Stimulated activated CD4-positive, alpha-beta T cell treated with anti-CD3 and anti-CD28 coated beads, Interleukin-2, amount 100 ng/mL, for 48 hours (primary cell): ENCODE measurements at regions not wholly inside any gene's neighbourhood (a gene's known extent, or its start where the extent isn't known, plus 50 kb on each side); places are given as distances from the start of the nearest gene placed in this dataset.

Experiments used
- DNase-seq, 2 donors: peaks; one replicate each; pipeline ENCODE4 v3.0.0-alpha.2; 2020

DNA sequence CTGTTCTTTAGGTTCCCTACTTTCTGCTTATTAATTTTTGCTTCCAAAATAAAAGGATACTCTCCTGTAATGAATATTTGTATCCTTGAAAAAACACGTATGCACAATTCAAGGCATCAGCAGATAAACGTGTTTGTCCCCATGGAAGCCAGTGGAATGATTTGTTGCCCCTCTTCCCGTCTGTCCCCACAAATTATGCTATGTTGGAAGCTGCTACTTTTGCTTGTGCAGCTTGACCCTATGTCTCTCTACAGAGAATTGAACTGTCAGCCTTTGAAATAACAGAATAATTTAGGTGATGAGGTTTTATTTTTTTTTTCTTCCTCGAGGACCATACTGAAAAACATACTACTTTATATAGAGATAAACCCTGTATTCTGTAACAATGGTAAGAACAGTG is 401.5 kb upstream of the GOLIM4 start:
- no peak for DNase-seq

DNA sequence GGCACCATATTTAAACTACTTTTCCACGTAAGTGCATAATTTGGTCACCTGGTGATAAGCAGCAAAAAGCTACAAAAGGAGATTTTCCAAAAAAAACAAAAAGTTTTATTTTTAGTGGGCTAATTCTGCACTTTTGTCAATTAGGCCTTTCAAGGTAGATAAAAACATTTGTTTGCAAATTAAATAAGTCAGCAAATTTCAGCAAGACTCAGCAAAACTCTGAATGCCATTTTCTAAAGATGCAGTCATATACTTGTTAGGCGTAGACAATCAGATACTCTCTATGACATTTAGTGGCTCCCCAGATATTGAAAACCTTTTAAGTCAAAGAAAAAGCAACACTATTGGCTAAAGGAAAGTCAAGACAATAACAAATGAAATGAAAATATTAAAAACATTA is 400.2 kb upstream of the GOLIM4 start:
- no peak for DNase-seq

DNA sequence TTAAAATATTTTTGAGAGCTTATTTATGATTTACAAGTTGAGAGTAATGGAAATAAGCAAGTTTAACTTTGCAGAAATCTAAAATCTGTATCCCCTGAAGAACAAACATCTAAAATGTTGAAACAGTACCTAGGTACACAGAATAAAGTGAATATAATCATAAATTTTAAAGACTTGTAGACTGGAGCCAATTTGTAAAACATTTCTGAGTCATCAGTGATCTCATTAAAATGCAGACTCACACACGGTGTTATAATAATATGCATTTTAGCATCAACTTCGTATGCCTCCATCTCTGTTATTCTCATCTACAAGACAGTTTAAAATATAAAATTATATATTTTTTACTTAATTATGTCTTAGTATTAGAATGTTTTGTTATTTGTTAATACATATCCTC is 399.5 kb upstream of the GOLIM4 start:
- no peak for DNase-seq

DNA sequence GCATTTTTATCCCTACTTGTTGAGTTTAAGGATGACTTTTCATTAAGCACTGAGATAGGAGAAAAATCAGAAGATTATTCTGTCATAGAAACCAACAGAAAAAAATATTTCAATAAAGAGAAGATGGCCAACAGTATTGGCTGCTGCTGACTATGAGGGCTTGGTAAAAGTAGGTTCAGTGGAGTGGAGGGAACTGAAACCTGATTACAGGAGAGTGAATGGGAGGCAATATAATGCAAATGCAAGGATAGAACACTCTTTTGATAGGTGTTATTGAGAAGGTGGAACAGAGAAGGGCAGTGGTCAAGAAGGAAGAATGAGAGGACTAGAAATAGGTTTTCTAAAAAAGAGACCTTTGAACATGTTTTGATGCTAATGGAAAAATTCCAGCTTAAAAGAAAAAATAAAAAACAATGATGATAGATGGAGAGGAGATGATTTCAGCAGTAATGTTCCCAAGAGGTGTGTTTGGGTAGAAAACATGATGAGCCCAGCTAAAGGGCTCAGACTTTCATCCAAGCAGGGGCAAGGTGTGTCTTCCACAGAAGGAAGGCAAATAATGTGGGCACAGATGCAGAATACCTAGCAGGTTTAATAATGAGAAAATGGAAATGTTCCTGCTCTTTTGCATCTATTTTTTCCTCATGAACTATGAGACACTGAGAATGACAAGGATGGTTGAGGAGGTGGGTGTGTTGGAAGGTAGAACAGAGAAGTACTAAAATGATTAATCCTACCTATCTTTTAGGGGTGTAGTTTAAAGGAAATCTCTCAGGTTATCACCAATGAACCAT is 397.9 kb upstream of the GOLIM4 start:
- DNase-seq = no peak

DNA sequence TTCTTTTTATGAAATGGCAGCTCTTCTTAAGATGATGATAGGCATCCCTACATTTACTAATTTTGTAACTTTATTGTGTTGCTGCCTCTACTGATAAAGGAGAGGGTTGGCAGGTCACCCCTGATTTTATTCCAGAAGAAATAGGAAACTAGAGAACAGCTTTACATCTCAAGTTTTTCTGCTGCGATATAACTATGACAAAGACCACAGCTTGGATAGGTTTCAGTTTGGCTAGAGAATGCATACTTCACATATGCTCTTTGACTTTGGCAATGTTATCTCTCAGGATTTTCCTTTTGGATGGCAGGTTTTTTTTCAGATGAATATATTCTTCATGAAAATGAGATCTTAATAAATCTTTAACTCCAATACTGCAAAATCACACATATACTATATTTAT is 395.3 kb upstream of the GOLIM4 start:
- DNase-seq = no peak

DNA sequence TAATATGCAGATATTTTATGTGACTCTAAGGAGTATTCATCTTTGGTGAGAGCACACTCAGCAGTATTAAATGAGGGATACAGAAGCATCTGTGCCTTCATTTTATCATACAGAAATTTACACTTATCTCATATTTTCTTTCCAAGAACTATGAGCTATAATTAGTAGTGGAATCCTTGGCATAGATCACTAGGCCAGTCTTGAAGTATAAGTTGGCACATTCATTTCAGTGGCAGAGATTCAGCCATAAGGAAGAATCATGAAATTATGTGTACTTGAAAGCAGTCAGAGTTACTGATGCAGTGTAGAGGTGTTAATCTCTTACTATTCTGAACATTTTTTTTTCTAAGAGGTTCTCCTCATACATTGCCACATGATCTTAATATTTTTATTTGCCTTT is 393.6 kb upstream of the GOLIM4 start:
- no peak for DNase-seq

DNA sequence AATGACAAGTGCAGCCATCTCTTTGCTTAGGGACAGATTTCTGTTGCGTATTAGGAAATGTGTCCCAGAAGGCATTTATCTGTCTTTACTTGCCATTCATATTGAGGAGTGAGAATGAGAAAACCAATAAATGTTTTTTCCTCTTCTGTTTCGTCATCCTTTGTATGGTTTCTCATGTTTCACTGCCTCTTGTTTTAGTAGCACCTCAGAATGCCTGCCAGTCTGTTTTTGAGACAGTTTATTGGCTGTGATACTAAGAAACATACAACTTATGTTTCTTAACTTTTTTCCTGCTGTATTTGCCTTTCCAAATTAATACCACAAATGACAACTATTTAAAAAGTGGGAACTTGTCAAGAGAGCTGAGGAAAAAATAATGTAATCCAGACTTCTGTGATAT is 390.2 kb upstream of the GOLIM4 start:
- no peak for DNase-seq

DNA sequence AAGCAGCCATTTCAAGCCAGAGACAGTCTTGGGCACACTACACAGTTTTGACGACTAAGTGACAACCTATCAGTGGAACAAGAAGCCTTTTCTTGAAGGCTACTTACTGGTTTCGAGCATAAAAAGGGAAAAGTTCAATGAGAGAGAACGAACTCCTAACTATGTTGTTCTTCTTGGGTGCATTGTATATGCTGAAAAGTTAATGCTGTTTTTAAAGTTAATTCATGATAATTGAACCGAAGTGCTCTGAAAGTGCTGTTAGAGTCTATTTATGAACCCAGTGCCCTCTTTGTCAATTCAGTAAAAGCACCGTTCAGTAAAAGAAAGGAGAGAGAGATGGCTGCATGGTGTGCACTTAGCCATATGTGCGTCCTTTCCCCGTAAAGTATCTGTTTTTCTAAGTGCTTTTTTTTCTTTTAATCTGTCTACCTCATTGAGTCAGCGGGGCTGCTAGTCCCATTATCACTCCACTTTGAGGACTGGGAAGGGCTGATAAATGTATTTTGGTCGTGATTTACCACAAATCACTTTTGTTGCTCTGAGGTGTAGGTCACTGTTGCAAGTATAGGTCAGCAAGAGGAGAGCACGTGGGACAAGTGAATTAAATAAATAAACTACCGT is 380.7 kb upstream of the GOLIM4 start:
- no peak for DNase-seq

DNA sequence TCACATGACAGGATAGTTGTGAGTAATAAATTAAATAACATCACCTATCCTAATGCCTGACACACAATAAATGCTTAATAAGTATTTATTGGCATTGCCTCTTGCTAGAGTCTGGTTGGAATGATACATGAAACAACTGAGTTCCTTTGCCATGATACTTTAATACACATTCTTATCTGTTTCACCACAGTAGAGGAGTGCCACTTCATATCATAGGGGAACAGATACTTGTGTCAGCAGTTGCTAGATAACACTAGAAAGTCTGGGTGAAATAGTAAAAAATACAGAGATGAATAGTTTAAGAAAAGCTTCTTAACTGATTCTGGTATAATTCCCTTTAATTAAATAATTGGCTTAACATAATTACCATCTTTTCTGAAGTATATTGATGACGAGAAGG is 380.0 kb upstream of the GOLIM4 start:
- DNase-seq = no peak

DNA sequence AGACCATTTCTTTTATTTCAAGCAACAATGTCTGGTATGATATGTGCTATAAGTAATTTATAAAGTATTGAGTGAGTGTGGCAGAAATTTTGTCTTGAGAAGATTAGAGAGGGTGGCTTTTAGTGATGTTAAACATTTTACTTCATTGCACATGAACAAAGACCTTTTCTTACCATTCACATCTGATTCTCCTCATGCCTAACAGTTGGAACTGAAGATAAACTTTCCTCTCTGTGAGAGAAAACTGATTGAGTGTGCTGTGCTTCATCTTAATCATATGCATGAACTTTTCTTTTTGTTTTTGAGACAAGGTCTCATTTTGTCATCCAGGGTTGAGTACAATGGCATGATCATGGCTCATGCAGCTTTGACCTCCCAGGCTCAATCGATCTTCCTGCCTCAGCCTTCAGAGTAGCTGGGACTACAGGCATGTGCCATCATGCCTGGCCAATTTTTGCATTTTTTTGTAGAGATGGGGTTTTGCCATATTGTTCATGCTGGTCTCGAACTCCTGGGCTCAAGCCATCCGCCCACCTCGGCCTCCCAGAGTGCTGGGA is 377.7 kb upstream of the GOLIM4 start:
- DNase-seq = no peak

DNA sequence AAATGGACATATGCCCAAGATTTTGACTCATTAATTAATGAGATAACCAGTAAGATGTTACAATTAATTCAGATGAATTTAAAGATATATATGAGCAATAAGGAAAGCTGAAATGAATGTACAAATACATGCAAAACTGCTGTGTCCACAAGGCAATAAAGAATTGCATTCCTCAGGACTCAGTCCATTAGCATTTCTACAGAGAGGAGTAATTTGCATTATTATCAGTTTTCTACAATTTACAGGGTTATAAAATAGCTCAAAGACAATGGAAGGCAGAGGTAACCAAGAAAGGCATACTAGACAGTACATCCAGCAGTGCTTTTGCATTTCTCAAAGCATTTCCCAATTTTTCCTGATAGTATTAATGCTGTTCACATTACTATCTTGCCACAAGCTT is 377.1 kb upstream of the GOLIM4 start:
- no peak for DNase-seq

DNA sequence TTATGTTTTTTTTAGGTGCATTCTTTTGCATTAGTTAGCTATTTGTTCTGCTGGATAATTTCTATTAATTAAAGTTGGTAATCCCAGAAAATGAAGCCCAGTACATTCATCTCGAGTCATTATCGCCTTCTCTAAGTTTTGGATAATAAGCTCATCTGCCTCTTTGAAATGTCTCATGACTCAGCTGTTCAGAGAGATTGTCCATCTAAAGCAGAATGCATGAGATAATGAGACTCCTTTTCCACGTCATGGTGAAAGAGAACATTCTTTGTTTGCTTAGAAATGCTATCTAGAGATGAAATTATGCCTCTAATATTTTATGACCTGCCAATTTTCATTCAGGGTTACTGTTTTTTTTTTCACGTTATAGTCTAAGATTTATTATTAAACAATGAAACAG is 374.7 kb upstream of the GOLIM4 start:
- DNase-seq = no peak

DNA sequence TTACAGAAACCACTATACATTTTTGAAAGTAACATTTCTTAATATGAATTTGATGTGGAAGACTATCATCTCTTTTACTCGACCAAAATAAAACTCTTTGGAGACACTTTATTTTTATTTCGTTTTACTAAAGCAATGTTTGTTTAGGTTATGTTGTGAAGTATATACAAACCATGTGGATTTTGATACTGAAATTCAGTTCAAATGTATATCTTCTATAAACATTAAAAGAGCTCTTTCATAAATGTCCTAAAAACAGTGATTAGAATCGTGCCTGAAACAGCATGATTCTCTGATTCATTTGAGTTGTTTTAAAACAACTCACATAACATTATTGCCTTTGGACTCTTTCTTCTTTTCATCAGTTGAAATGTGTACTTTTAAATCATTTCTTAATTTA is 373.7 kb upstream of the GOLIM4 start:
- DNase-seq = no peak

DNA sequence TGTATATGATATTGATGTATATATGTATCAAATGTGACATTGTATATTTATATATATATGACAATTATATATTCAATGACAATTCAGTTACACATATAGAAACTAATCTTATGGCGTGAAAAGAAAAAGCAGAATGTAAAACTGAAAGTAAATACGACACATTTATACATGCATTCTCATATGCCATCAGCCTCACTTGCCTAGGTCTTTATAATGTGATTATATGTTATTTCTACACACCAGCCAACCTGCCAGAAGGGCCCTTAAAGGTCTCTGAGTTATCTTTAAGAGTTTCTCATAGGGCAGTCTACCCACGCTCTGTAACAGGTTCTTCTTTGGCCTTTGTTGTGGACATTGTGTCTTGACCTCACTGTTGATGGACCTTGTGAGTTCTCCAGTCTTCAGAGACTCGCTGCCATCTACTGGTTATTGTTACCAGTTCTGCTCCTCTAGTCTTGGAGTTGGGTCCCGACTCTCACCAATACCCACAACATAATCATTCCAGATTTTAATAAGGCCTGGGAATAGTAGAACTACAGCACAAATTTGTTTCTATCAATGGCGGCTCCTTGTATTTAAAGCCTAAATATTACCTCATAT is 371.5 kb upstream of the GOLIM4 start:
- no peak for DNase-seq

DNA sequence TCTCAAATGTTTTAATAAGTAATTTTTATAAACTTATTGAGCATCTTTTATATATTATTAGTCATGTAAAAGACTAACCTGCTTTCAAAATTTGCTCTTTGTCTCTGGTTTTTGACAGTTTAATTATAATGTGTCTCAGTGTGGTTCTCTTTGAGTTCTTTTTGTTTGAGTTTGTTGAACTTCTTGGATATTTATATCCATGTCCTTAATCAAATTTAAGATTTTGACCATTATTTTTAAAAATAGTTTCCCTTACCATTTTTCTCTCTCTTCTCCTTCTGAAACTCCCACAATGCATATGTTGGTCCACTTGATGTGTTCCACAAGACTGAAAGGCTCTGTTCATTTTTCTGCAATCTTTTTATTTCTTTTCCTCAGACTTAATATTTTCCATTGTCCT is 366.1 kb upstream of the GOLIM4 start:
- no peak for DNase-seq

DNA sequence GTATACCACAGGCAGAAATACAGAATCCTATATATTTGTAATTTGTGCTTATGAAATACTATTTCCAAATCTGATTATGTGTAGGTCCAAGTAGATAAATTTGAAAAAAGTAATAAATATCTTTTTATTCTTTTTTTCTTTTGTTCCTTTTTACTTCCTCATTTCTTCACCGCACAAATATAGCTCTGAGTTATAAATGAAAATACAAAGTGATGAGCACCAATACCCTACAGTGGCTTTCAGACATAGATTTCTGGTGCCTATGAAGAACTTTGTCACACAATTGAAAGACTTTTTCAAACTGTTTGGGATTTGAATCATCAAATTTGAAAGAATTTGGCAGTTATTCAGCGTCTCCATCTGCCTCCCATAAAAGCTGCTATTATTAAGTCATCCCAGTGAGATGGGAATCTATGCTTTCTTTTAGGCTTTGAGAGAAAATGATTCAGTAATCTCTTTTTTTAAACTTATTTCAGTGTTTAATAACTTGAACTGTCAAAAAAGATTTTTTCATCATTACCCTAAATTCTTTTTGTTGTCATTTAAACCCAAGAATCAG is 363.6 kb upstream of the GOLIM4 start:
- no peak for DNase-seq

DNA sequence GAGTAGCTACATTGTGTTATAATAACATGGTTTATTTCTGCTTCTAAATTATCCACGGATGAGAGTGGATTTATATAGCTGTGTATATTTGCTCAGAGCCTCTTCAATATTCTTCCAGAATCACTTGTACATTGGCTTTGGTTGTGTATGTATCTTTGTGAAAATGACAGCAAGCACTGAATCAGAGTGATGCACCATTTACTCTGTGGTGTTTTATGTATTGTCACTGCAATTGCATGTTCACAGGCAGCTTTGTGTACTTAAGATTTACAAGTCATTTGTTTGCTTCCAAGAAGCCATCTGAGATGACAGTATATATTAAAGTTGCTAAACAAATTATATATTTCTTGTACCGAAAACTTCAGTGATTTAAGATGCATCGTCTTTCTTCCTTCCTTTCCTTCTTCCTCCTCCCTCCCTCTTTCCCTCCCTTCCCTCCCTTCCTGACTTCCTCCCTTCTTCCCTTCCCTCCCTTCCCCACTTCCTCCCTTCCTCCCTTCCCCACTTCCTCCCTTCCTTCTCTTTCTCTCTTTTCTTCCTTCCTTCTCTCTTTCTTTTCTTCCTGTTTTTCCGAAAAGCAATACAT is 362.3 kb upstream of the GOLIM4 start:
- DNase-seq = no peak

DNA sequence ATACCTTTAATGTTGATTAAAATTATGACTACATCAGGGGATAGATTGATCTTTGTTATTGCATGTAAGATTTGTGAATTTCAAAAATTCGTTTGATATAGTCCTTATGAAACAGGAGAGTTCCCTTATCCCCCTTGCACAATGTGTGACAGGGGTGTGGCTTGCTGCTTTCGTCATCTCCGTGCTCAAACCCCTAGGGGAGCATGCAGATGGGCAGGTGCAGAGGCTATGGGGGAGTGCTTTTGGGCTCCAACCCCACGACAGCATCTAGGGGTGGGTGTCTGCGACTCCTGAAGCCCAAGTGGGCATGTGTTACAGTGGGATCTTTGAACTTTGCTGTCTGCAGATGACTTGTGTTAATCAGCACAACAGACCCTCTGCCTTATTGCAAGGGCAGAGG is 360.1 kb upstream of the GOLIM4 start:
- DNase-seq = no peak

DNA sequence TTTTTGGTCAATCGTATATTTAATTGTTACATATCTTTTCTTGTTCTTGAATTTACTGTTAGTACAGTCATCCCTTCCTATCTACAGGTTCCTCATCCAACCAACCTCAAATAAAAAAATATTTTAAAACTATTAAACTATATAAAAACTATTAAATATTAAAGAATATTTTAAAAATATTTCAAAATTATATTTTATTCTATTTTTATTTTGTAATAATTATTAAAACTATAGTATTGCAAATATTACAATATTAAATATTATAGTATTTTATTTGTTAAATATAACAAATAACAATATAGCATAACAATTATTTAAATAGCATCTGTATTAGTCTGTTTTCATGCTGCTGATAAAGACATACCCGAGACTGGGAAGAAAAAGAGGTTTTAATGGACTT is 357.9 kb upstream of the GOLIM4 start:
- DNase-seq = no peak

DNA sequence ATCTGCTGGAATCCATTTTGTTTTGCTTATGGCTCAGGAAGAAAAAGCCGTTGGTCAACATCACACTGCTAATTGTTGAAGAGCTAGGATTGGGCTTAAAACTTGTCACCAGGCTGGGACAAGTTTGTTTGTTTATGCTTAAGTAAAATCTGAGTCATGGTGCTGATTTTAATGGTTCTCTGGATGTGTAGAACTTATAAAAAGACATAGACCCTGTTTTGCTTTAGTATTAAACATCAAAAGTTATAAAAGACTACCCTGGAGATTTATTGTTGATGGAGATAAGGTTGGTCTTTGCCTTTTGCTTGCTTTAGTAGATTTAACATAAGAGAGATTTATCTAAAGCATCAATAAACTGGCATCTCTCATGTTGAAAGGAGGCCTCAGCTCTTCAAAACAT is 348.2 kb upstream of the GOLIM4 start:
- no peak for DNase-seq

DNA sequence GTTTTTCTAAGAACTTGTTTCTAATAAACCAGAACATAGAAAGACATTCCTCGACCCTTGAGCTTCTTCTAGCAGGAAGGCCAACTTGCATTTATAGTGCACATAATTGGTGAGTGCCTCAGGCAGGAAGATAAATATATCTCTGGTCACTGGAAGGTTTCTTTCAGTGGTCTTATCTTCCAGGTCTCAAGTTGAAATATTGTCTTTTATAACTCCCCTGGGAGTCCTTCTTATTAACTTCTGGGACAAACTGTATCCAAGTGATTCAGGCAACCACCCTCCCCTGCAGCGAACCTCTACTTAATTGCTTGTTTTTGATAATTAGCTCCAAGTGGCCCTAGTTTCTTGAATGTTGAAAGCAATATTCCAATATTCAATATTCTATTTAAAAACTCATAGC is 346.8 kb upstream of the GOLIM4 start:
- no peak for DNase-seq

DNA sequence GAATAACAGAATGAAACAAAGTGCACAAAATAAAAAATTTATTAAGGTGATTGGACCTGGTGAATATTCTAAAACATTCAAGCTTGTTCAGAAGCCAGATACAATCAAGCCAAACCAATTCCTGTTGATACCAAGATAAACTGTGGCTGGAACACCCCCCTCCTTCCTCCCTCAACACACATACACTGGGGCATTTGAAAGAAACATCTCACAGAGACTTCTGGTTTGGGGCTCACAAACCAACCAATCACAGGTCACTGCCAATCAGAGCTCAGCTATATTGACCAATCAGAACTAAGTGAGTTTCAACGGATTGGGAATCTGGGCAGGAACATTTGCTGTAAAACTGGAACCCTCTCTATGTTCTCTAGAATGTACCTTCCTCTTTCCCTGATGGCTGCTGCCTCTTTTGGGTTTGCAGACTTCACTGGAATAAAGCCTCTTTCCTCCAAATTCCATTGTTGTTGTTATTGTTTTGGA is 340.6 kb upstream of the GOLIM4 start:
- DNase-seq = no peak

DNA sequence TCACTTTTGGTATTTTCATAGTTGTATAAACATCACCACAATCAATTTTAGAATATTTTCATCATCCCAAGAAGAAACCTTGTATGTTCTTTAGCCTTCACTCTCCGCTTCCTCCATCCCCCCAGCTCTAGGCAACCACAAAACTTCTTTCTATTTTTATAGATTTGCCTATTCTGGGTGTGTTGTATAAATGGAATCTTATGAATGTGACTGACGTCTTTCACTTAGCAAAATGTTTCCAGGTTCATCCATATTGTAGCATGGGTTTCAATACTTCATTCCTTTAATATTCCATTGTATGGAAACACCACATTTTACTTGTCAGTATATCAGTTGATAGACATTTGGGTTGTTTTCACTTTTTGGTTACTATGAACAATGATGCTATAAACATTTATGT is 335.8 kb upstream of the GOLIM4 start:
- DNase-seq = no peak
